ENCODE measurements at regions not wholly inside any gene's neighbourhood (a gene's known extent, or its start where the extent isn't known, plus 50 kb on each side); places are given as distances from the start of the nearest gene placed in this dataset.
A peak's percentile ranks its signal among the peaks of the same experiment; 100 is the strongest.

GRCh38 chrX:138945219-138945618, 233.7 kb upstream of the FGF13 start (continued):
- TF ChIP-seq BMI1 (IDR thresholded peaks at IDR 0.05; ENCODE audit: low read length) (no peak), EP300 (IDR thresholded peaks at IDR 0.05; ENCODE audit: low read length) (no peak), ZC3H4 (CRISPR knock-in tag; IDR thresholded peaks at IDR 0.05; ENCODE audit: borderline replicate concordance) (no peak), ZNF76 (CRISPR knock-in tag; IDR thresholded peaks at IDR 0.05; ENCODE audit: borderline replicate concordance) (no peak), GTF2A2 (tag; IDR thresholded peaks at IDR 0.05) (no peak), ZMIZ1 (IDR thresholded peaks at IDR 0.05; ENCODE audit: low read depth in 2 of 2, low read length in 2 of 2) (no peak), PHF8 (IDR thresholded peaks at IDR 0.05; ENCODE audit: borderline replicate concordance, low read length) (no peak)
- TF ChIP-seq, protein P1, sequence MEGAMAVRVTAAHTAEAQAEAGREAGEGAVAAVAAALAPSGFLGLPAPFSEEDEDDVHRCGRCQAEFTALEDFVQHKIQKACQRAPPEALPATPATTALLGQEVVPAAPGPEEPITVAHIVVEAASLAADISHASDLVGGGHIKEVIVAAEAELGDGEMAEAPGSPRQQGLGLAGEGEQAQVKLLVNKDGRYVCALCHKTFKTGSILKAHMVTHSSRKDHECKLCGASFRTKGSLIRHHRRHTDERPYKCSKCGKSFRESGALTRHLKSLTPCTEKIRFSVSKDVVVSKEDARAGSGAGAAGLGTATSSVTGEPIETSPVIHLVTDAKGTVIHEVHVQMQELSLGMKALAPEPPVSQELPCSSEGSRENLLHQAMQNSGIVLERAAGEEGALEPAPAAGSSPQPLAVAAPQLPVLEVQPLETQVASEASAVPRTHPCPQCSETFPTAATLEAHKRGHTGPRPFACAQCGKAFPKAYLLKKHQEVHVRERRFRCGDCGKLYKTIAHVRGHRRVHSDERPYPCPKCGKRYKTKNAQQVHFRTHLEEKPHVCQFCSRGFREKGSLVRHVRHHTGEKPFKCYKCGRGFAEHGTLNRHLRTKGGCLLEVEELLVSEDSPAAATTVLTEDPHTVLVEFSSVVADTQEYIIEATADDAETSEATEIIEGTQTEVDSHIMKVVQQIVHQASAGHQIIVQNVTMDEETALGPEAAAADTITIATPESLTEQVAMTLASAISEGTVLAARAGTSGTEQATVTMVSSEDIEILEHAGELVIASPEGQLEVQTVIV (CRISPR knock-in tag; IDR thresholded peaks at IDR 0.05; ENCODE audit: borderline replicate concordance) = no peak
- TF ChIP-seq, protein P2, sequence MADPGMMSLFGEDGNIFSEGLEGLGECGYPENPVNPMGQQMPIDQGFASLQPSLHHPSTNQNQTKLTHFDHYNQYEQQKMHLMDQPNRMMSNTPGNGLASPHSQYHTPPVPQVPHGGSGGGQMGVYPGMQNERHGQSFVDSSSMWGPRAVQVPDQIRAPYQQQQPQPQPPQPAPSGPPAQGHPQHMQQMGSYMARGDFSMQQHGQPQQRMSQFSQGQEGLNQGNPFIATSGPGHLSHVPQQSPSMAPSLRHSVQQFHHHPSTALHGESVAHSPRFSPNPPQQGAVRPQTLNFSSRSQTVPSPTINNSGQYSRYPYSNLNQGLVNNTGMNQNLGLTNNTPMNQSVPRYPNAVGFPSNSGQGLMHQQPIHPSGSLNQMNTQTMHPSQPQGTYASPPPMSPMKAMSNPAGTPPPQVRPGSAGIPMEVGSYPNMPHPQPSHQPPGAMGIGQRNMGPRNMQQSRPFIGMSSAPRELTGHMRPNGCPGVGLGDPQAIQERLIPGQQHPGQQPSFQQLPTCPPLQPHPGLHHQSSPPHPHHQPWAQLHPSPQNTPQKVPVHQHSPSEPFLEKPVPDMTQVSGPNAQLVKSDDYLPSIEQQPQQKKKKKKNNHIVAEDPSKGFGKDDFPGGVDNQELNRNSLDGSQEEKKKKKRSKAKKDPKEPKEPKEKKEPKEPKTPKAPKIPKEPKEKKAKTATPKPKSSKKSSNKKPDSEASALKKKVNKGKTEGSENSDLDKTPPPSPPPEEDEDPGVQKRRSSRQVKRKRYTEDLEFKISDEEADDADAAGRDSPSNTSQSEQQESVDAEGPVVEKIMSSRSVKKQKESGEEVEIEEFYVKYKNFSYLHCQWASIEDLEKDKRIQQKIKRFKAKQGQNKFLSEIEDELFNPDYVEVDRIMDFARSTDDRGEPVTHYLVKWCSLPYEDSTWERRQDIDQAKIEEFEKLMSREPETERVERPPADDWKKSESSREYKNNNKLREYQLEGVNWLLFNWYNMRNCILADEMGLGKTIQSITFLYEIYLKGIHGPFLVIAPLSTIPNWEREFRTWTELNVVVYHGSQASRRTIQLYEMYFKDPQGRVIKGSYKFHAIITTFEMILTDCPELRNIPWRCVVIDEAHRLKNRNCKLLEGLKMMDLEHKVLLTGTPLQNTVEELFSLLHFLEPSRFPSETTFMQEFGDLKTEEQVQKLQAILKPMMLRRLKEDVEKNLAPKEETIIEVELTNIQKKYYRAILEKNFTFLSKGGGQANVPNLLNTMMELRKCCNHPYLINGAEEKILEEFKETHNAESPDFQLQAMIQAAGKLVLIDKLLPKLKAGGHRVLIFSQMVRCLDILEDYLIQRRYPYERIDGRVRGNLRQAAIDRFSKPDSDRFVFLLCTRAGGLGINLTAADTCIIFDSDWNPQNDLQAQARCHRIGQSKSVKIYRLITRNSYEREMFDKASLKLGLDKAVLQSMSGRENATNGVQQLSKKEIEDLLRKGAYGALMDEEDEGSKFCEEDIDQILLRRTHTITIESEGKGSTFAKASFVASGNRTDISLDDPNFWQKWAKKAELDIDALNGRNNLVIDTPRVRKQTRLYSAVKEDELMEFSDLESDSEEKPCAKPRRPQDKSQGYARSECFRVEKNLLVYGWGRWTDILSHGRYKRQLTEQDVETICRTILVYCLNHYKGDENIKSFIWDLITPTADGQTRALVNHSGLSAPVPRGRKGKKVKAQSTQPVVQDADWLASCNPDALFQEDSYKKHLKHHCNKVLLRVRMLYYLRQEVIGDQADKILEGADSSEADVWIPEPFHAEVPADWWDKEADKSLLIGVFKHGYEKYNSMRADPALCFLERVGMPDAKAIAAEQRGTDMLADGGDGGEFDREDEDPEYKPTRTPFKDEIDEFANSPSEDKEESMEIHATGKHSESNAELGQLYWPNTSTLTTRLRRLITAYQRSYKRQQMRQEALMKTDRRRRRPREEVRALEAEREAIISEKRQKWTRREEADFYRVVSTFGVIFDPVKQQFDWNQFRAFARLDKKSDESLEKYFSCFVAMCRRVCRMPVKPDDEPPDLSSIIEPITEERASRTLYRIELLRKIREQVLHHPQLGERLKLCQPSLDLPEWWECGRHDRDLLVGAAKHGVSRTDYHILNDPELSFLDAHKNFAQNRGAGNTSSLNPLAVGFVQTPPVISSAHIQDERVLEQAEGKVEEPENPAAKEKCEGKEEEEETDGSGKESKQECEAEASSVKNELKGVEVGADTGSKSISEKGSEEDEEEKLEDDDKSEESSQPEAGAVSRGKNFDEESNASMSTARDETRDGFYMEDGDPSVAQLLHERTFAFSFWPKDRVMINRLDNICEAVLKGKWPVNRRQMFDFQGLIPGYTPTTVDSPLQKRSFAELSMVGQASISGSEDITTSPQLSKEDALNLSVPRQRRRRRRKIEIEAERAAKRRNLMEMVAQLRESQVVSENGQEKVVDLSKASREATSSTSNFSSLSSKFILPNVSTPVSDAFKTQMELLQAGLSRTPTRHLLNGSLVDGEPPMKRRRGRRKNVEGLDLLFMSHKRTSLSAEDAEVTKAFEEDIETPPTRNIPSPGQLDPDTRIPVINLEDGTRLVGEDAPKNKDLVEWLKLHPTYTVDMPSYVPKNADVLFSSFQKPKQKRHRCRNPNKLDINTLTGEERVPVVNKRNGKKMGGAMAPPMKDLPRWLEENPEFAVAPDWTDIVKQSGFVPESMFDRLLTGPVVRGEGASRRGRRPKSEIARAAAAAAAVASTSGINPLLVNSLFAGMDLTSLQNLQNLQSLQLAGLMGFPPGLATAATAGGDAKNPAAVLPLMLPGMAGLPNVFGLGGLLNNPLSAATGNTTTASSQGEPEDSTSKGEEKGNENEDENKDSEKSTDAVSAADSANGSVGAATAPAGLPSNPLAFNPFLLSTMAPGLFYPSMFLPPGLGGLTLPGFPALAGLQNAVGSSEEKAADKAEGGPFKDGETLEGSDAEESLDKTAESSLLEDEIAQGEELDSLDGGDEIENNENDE (IDR thresholded peaks at IDR 0.05; ENCODE audit: low read depth, low read length) = no peak
- TF ChIP-seq, protein P3, sequence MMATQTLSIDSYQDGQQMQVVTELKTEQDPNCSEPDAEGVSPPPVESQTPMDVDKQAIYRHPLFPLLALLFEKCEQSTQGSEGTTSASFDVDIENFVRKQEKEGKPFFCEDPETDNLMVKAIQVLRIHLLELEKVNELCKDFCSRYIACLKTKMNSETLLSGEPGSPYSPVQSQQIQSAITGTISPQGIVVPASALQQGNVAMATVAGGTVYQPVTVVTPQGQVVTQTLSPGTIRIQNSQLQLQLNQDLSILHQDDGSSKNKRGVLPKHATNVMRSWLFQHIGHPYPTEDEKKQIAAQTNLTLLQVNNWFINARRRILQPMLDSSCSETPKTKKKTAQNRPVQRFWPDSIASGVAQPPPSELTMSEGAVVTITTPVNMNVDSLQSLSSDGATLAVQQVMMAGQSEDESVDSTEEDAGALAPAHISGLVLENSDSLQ (IDR thresholded peaks at IDR 0.05) = peak; percentile 49; the same call in 1 of the 2 replicates
